ENCODE measurements at regions not wholly inside any gene's neighbourhood (a gene's known extent, or its start where the extent isn't known, plus 50 kb on each side); places are given as distances from the start of the nearest gene placed in this dataset.
"Not testable (repeated sequence)": the region's sequence is repeated elsewhere in the genome, so short reads cannot be mapped to it uniquely, and the experiment has no call there.

- no peak for DNase-seq (ENCODE audit: low read depth)
Measured at GRCh38 chr5:28685794-28686193, 1647.4 kb upstream of the CDH9 start.

- no peak for DNase-seq (ENCODE audit: low read depth)
Measured at GRCh38 chr5:28678899-28679298, 1640.5 kb upstream of the CDH9 start.

- no peak for DNase-seq (ENCODE audit: low read depth)
Measured at GRCh38 chr5:28666110-28666509, 1627.7 kb upstream of the CDH9 start.

- peak; percentile 33 for DNase-seq (ENCODE audit: low read depth)
Measured at GRCh38 chr5:28648108-28648507, 1609.7 kb upstream of the CDH9 start.

GRCh38 chr5:28632607-28633006 is 1594.2 kb upstream of the CDH9 start:
- no peak for DNase-seq (ENCODE audit: low read depth)

GRCh38 chr5:28603869-28604268 is 1565.5 kb upstream of the CDH9 start:
- no peak for DNase-seq (ENCODE audit: low read depth)

- DNase-seq (ENCODE audit: low read depth) = no peak
Measured at GRCh38 chr5:28602429-28602828, 1564.0 kb upstream of the CDH9 start.

- DNase-seq (ENCODE audit: low read depth) = not testable (repeated sequence)
Measured at GRCh38 chr5:28596707-28597106, 1558.3 kb upstream of the CDH9 start.

- DNase-seq (ENCODE audit: low read depth) = peak; percentile 48
Measured at GRCh38 chr5:28580616-28581015, 1542.2 kb upstream of the CDH9 start.

GRCh38 chr5:28576022-28576421 is 1537.6 kb upstream of the CDH9 start:
- no peak for DNase-seq (ENCODE audit: low read depth)

- no peak for DNase-seq (ENCODE audit: low read depth)
Measured at GRCh38 chr5:28575368-28575767, 1537.0 kb upstream of the CDH9 start.

- no peak for DNase-seq (ENCODE audit: low read depth)
Measured at GRCh38 chr5:28574606-28575005, 1536.2 kb upstream of the CDH9 start.

GRCh38 chr5:28567048-28567447 is 1528.7 kb upstream of the CDH9 start:
- no peak for DNase-seq (ENCODE audit: low read depth)

GRCh38 chr5:28561522-28561921 is 1523.1 kb upstream of the CDH9 start:
- no peak for DNase-seq (ENCODE audit: low read depth)

- DNase-seq (ENCODE audit: low read depth) = no peak
Measured at GRCh38 chr5:28558196-28558595, 1519.8 kb upstream of the CDH9 start.

- no peak for DNase-seq (ENCODE audit: low read depth)
Measured at GRCh38 chr5:28557114-28557513, 1518.7 kb upstream of the CDH9 start.

- DNase-seq (ENCODE audit: low read depth) = no peak
Measured at GRCh38 chr5:28549588-28549987, 1511.2 kb upstream of the CDH9 start.

GRCh38 chr5:28548856-28549255 is 1510.5 kb upstream of the CDH9 start:
- DNase-seq (ENCODE audit: low read depth) = no peak

- no peak for DNase-seq (ENCODE audit: low read depth)
Measured at GRCh38 chr5:28544501-28544900, 1506.1 kb upstream of the CDH9 start.

- no peak for DNase-seq (ENCODE audit: low read depth)
Measured at GRCh38 chr5:28543473-28544098, 1505.2 kb upstream of the CDH9 start.

- peak; percentile 49 for DNase-seq (ENCODE audit: low read depth)
Measured at GRCh38 chr5:28542987-28543386, 1504.6 kb upstream of the CDH9 start.

- DNase-seq (ENCODE audit: low read depth) = peak; percentile 58
Measured at GRCh38 chr5:28523888-28524635, 1485.7 kb upstream of the CDH9 start.

- DNase-seq (ENCODE audit: low read depth) = no peak
Measured at GRCh38 chr5:28523416-28523815, 1485.0 kb upstream of the CDH9 start.

GRCh38 chr5:28517691-28518090 is 1479.3 kb upstream of the CDH9 start:
- no peak for DNase-seq (ENCODE audit: low read depth)
